ENCODE measurements at regions not wholly inside any gene's neighbourhood (a gene's known extent, or its start where the extent isn't known, plus 50 kb on each side); places are given as distances from the start of the nearest gene placed in this dataset.

GRCh38 chr16:80460988-80461387 lies 79.8 kb upstream of the DYNLRB2 start:
- no peak overlapping the region for H3K27ac Mint-ChIP-seq
- CTCF ChIA-PET: interaction anchor here (0.8 kb wide), 1 partner anchor 15 kb away, joined by 3 read pairs; no protein-coding TSS in a partner anchor
- intact Hi-C loops (cut with DNase I, micrococcal nuclease): no loop called here

GRCh38 chr16:80459966-80460365 lies 80.8 kb upstream of the DYNLRB2 start:
- Histone ChIP-seq H3K36me3 (ENCODE audit: insufficient read depth, low read length) (no peaks in the 10 kb centered on the region), H3K4me3 (ENCODE audit: low read length) (no peak overlapping the region), H3K27ac (ENCODE audit: low read depth in 1 of 2, low read length in 2 of 2) (no peak overlapping the region), H3K9me3 (ENCODE audit: control insufficient read depth in 1 of 2, insufficient read depth in 1 of 2, low read length in 2 of 2) (no peaks in the 10 kb centered on the region), H3K27me3 (ENCODE audit: control insufficient read depth in 1 of 2, insufficient read depth in 2 of 2, low read length in 2 of 2) (peaks cover 3 to 10% of the 10 kb centered on the region in 2 experiments), H3K4me1 (ENCODE audit: insufficient read depth, low read length) (no peaks in the 10 kb centered on the region)
- intact Hi-C loops (cut with DNase I, micrococcal nuclease): no loop called here
- POLR2A ChIA-PET: no interaction called here
- no peak overlapping the region for H3K4me3 Mint-ChIP-seq
- no peak overlapping the region for H3K27ac Mint-ChIP-seq
- peaks cover 27% of the 10 kb centered on the region for H3K27me3 Mint-ChIP-seq
- DNase-seq: no peak
- CTCF ChIA-PET: no interaction called here
- no peaks in the 10 kb centered on the region for H3K4me1 Mint-ChIP-seq (ENCODE audit: low read depth)
- no peak for ATAC-seq (ENCODE audit: poor library complexity)
- H3K36me3 Mint-ChIP-seq (ENCODE audit: low read depth): no peaks in the 10 kb centered on the region
- no peak for TF ChIP-seq CTCF (IDR thresholded peaks at IDR 0.05)
- no peaks in the 10 kb centered on the region for H3K9me3 Mint-ChIP-seq

More at GRCh38 chr16:80460988-80461387, 79.8 kb upstream of the DYNLRB2 start:
- no peaks in the 10 kb centered on the region for H3K4me1 Mint-ChIP-seq (ENCODE audit: low read depth)
- DNase-seq (no peak), ATAC-seq (ENCODE audit: poor library complexity) (no peak)
- no peaks in the 10 kb centered on the region for H3K9me3 ChIP-seq (ENCODE audit: control insufficient read depth in 1 of 2, insufficient read depth in 1 of 2, low read length in 2 of 2)
- no peak overlapping the region for H3K4me3 ChIP-seq (ENCODE audit: low read length)
- H3K36me3 Mint-ChIP-seq (ENCODE audit: low read depth): no peaks in the 10 kb centered on the region
- POLR2A ChIA-PET: no interaction called here
- no peak overlapping the region for H3K4me3 Mint-ChIP-seq
- H3K27me3 ChIP-seq (ENCODE audit: control insufficient read depth in 1 of 2, insufficient read depth in 2 of 2, low read length in 2 of 2): peaks cover 0 to 10% of the 10 kb centered on the region in 2 experiments
- H3K9me3 Mint-ChIP-seq: no peaks in the 10 kb centered on the region
- H3K27me3 Mint-ChIP-seq: peaks cover 16% of the 10 kb centered on the region
- H3K36me3 ChIP-seq (ENCODE audit: insufficient read depth, low read length): no peaks in the 10 kb centered on the region
- no peaks in the 10 kb centered on the region for H3K4me1 ChIP-seq (ENCODE audit: insufficient read depth, low read length)
- H3K27ac ChIP-seq (ENCODE audit: low read depth in 1 of 2, low read length in 2 of 2): no peak overlapping the region
- TF ChIP-seq CTCF (IDR thresholded peaks at IDR 0.05): no peak

GRCh38 chr16:80459331-80459777 lies 81.4 kb upstream of the DYNLRB2 start:
- H3K27me3 Mint-ChIP-seq: peaks cover 29% of the 10 kb centered on the region
- ChIA-PET POLR2A (no interaction called here), CTCF (no interaction called here)
- Histone ChIP-seq H3K4me3 (ENCODE audit: low read length) (no peak overlapping the region), H3K27ac (ENCODE audit: low read depth in 1 of 2, low read length in 2 of 2) (no peak overlapping the region), H3K9me3 (ENCODE audit: control insufficient read depth in 1 of 2, insufficient read depth in 1 of 2, low read length in 2 of 2) (no peaks in the 10 kb centered on the region), H3K4me1 (ENCODE audit: insufficient read depth, low read length) (no peaks in the 10 kb centered on the region), H3K27me3 (ENCODE audit: control insufficient read depth in 1 of 2, insufficient read depth in 2 of 2, low read length in 2 of 2) (peaks cover 3 to 10% of the 10 kb centered on the region in 2 experiments), H3K36me3 (ENCODE audit: insufficient read depth, low read length) (no peaks in the 10 kb centered on the region)
- no peaks in the 10 kb centered on the region for H3K4me1 Mint-ChIP-seq (ENCODE audit: low read depth)
- H3K4me3 Mint-ChIP-seq: no peak overlapping the region
- intact Hi-C loops (cut with DNase I, micrococcal nuclease): no loop called here
- ATAC-seq (ENCODE audit: poor library complexity) (no peak), DNase-seq (no peak)
- H3K36me3 Mint-ChIP-seq (ENCODE audit: low read depth): no peaks in the 10 kb centered on the region
- no peak overlapping the region for H3K27ac Mint-ChIP-seq
- TF ChIP-seq CTCF (IDR thresholded peaks at IDR 0.05): no peak
- H3K9me3 Mint-ChIP-seq: no peaks in the 10 kb centered on the region

All from CD4-positive, alpha-beta T cell (primary cell).